GM19239 (cell line): ENCODE measurements at regions not wholly inside any gene's neighbourhood (a gene's known extent, or its start where the extent isn't known, plus 50 kb on each side); places are given as distances from the start of the nearest gene placed in this dataset.
"Not testable (repeated sequence)": the region's sequence is repeated elsewhere in the genome, so short reads cannot be mapped to it uniquely, and the experiment has no call there.

Experiments used
- DNase-seq: peaks from one replicate; pipeline ENCODE4 v3.0.0; 2011; ENCODE audit warnings: low spot score; ENCODE audit not compliant: insufficient read length
- FAIRE-seq: peaks from 2 replicates; lab custom pipeline; 2011; peaks lifted over from hg19 to GRCh38; lab: Jason Lieb, UNC

DNA sequence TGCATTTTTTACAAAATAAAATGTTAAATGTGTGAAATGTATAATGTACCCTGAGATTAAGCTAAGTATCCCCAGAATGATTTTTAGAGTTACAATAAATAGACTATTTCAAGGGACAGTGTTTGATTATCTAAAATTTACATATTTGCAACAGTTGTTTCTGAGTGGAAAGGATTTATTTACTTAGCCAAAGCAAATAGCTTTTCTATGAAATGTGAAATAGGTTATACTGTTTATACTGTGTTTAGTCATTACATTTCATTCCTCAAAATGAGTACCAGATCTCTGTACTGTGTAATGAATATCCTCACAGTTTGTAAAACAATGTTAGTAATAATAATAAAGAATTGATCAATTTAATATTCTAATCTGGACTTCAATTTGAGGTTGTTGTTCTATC, 1019.0 kb downstream of the NR2F1-AS1 start:
- FAIRE-seq: no peak
- no peak for DNase-seq

DNA sequence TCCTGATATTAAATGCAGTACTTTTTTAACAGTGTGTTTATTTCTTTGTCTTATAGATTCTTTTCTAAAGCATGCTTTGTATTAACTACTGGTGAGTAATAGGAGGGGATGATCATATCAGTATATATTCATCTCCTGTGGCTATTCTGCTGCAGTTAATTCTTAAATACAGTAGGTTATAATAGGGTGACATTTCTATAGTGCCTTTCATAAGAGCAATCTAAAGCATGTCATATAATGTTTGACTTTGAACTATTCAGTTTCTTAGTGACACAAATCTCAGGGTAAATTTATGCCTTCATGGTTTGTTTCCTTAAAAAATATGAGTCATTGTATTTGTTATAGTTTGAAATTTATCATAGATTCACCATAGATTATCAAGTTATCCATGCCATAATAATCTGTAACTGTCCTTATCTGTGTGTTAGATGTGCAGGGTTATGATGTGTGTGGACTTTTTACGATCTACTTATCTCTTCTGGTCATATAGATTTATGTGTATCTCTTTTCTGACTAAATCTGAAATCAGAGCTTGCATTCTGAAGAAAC, 1019.5 kb downstream of the NR2F1-AS1 start:
- DNase-seq: no peak
- no peak for FAIRE-seq

DNA sequence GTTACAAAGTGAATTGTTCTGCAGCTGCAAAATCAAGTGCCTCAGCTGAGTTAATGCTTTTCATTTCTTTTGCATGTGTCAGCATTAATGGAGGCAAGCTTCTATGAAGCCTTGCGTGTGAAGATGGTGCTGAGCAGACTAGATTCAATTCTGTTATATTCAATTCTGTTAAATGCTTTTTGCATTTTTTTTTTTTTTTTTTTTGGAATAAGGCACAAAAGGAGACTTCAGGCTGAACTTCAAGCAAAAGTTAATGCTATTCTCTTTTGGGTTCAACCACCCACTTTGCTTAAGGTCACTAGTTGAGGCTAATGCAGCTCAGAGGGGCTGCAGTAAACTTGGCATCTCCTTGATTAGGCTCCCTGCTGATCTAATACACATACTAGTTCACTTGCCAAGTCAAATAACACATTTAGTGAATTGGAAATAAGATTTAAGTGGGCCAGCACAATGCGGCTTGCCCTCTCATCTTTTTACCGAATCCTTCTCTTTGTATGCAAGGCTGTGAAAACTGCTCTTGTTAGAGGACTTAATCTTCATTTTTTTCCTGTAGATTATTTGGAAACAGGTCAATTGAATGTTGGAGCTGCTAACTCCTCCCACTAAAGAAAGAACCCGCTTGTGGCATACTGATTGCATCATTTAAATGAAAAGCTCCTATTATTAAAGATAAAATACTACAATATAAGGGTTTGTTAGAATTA, 1020.2 kb downstream of the NR2F1-AS1 start:
- DNase-seq: no peak
- no peak for FAIRE-seq

DNA sequence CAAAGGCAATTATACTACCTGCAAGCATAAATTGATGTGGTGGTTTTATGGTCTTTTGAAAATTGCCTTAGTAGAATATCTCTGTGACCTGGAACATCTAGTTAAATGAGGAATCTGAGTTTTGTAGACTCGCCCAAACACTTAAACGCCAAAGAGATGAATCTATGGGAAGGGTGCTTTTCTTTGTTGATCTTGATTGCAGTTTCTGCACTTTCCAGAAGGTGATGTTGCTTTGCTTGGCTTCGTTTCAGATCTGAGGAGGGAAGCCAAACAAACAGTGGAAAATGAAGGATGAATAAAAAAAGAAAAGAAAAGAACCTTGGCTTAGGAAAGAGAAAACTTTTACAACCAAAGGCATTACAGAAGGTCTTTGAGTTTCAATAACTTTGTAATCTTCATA, 1021.2 kb downstream of the NR2F1-AS1 start:
- DNase-seq (no peak), FAIRE-seq (no peak)

DNA sequence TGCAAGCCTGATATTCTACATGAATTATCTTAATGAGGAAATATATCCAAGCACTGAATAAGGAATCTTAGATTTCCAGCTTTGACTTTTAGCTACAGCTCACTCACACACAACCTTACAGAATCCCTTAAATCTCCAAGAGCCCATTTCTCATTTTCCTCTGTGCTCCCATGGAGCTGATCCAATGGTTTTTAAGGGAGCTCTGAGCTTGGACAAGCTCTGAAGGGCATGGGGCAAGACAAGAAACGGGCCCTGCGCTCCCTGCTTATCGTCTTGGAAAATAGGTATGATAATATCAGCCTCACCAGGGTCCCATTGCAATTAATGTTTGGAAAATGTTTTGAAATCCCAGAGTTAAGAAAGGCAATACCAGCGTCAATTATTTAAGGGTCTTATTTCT, 1021.7 kb downstream of the NR2F1-AS1 start:
- no peak for FAIRE-seq

DNA sequence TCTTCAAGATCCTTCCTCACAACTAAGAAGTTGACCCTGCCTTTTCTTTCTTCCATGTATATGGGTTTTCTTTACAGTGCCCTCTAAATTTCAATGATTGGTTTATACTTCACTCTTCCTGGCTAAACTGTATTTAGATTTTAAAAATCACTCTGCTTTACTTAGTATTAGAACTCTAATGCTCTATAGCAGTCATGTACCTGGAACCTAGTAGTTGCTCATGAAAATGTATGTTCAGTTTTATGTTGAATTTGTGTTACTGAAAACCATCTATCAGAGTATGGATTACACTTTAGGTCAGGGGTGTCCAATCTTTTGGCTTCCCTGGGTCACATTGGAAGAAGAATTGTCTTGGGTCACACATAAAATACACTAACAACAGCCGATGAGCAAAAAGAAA, 1024.3 kb downstream of the NR2F1-AS1 start:
- no peak for FAIRE-seq
- no peak for DNase-seq

More for the DNA sequence above, 1021.7 kb downstream of the NR2F1-AS1 start:
- DNase-seq: no peak

DNA sequence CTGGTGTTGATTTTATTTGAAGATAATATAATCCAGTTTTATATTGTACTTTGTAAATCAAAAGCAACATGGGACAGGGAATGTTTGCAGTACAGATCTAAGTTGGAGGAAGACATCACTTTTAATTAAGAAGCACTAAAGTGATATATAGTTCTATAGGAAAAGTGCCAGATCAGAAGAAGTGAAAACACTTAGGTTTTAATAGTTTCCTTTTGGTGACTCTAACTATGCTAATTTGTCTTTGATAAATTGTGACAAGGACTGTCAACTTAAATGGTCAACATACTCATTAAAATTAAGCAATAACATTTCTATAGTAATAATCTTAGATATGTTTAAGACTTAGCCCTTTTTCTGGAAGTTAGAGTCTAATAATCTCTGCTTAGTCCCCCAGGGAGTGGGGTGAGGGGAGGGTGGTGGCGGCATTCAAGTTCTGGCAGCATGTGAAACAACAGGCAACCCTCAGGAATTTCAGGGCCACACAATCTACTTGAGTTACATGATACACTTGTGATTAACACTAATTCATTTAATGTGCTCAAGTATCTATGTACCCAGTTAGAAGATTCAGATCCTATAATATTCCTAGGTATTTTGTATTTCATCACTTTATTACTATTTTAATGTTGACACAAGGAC, 1026.5 kb downstream of the NR2F1-AS1 start:
- DNase-seq (no peak), FAIRE-seq (no peak)

DNA sequence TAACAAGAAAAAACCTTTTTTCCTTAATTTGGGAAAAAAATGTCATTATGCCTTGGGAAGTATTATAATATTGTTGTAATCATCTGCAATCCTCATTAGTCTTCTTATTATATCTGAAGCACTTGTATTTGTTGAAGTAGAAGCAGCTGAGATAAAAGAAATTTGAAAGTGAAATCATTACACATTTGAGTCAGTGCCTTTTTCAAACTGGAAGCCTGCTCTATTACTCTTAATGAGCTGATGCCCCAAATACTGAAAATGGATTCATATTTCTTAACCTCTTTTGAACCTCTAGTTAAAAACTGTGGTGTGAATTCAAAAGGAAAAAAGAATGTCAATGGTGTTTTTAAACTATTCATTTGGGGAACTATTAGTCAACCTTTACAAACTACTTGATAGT, 1027.7 kb downstream of the NR2F1-AS1 start:
- DNase-seq (no peak), FAIRE-seq (no peak)

DNA sequence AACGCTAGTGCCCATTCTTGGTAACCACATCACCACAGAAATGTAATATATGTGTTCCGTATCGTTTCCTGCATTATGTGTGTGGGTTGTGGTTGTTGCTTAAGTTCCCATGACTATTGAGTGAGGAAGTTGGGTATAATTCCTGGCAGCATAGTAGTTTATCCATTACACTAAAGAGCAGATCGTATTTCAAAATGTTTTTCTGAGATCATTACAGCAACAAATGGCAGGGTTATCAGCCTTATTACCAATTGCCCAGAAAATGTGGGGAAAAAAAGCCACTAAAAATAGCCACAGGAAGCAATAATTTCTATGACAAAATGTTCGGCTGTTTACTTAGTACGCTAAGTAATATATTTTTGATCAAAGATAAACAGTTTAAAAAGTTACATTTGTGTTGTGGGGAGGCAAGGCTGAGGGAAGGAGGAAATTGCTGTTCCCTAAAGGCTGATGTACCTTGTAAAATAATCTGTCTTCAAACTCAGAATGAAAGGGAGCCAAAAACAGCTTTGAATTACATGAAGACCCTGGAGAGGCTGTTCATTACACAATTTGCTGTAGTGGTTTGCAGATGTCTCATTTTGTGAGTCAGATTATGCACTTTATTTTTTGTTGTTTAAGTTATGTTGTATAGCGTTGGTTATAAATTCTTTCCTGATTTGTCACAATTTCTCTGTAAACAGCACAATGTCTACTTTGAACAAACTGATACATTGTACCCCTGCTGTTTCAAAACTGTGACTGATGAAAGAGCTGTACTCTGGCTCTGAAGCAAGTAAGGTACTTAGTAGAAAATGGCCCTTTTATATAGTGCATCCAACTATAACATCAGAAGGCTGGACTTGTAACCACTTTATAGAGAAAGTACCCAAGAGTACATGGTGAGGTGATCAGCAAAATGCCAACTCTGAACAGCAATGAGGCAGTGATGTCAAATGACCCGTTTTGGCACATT, 1028.5 kb downstream of the NR2F1-AS1 start:
- FAIRE-seq: no peak
- no peak for DNase-seq

DNA sequence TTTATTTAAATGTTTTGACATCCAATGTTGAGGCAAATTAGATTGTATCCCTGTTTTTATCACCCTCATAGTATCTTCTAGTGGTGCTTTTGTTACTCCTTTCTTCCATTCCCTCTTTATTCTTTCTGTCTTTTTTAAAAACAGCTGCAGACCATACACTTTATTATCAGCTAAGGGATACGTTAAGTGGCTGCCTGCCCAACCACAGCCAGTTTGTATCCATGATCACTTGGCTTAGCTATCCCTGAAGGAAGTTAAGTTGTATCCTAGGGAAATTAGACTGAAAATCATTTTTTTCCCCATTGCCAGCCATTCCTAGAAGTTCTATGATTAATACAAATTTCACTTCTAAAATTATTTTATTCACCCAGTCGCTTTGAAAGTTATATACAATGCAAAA, 1032.7 kb downstream of the NR2F1-AS1 start:
- FAIRE-seq: no peak

DNA sequence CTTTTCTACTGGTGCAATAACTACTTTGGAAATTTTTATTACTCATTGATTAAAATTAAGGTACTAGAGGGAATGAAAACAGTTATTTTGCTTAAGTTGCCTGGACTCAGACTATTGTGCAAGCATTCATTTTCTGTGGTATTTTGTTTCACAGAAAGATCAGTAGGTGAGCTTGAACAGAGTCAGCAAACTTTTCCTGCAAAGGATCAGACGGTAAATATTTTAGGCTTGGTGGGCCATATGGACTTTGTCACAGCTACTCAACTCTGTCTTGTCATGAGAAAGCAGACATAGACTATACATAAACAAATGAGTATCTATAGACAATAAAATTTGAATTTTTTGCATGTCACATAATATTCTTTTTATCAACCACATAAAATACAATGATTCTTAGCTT, 1036.4 kb downstream of the NR2F1-AS1 start:
- FAIRE-seq (no peak), DNase-seq (no peak)

More for the DNA sequence above, 1032.7 kb downstream of the NR2F1-AS1 start:
- no peak for DNase-seq

DNA sequence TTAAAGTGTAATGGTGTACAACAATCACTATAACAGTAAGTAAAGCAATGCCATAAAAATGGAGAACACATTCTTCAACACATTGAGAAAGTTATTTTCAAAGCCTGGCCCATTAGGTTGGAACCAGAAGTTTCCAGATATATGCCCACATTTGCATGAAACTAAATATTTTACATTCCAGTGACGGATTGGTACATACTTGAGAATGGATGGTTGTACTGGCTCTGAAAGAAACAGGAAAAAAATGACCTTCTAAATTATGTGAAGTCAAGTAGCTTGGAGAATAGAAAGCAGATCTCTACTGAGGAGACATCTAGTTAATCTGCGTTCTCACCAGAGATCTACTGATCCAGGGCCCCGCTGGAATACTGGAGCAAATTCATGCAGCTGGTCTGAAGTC, 1037.0 kb downstream of the NR2F1-AS1 start:
- DNase-seq: no peak
- FAIRE-seq: no peak

DNA sequence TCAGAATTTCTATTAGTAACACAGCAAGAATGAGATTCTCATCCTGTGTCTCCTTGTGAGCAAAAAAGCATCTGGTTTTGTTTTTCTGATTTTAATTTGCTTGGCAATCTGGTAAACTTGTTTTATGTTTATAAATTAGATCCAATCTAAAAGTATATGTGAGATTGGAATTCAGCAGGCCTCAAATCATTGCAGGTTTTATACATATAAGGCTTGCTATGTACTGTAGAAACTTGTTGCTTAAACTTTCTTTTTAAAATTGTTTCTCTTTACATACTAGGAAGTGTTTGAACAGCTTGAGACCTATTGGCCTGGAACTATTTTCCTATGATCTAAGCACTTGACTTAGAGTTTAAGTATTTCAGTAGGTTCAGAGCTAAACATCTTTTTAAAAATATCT, 1037.8 kb downstream of the NR2F1-AS1 start:
- no peak for FAIRE-seq
- no peak for DNase-seq

DNA sequence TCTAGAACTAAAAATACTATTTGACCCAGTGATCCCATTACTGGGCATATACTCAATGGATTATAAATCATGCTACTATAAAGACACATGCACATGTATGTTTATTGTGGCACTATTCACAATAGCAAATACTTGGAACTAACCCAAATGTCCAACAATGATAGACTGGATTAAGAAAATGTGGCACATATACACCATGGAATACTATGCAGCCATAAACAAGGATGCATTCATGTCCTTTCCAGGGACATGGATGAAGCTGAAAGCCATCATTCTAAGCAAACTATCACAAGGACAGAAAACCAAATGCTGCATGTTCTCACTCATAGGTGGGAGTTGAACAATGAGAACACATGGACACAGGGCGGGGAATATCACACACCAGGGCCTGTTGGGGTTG, 1039.0 kb downstream of the NR2F1-AS1 start:
- DNase-seq, FAIRE-seq: not testable (repeated sequence)

DNA sequence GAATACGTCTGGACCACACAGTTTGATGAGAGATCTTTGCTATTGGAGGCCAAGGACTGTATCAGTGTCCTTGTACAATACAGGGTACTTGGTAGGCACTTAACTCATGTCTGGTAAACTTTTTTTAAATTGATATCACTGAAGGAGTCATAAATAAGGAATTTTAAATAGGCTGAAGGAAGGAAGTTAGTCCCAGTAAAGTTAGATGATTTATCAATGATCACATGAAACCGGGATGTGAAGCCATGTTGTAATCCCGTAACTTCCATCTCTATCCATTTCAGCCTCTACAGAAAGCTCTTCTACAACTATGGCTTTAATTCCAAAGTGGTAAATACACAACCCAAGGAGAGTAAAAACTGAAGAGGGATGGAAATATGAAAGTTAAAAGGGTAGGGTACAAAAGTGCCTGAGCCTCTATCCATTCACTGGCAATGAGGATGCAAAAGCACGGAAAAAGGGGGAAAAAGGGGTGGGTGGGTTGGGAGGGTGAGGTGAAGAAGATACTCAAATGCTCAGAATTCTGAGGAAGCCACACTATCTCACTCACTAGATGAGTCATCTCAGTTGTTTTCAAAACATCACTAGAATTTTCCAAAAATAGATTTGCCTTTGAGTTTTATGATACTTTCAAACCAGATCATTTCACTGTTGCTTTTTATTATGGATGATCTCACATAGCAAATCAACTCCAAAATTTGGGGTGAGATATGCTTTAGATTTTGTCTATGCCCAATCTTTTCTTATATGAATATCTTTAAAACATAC, 1053.5 kb downstream of the NR2F1-AS1 start:
- no peak for DNase-seq
- no peak for FAIRE-seq

DNA sequence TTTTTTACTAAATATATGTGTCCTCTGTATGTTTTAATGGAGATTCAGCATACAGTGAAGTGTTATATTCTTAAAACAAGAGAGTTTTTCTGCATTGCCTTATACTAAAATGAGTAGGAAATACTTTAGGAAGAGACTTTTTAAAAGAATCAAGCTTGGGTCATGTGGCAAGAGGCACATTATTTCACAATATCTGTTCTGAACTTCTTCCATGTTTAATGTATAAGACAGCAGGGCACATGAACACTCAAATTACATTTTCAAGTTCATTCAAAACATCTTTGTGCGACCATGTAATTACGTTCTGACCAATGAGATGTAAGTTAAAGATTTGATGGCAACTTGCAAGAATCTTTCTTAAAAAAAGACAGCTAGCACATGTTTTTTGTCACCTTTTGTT, 1055.9 kb downstream of the NR2F1-AS1 start:
- no peak for FAIRE-seq
- no peak for DNase-seq

DNA sequence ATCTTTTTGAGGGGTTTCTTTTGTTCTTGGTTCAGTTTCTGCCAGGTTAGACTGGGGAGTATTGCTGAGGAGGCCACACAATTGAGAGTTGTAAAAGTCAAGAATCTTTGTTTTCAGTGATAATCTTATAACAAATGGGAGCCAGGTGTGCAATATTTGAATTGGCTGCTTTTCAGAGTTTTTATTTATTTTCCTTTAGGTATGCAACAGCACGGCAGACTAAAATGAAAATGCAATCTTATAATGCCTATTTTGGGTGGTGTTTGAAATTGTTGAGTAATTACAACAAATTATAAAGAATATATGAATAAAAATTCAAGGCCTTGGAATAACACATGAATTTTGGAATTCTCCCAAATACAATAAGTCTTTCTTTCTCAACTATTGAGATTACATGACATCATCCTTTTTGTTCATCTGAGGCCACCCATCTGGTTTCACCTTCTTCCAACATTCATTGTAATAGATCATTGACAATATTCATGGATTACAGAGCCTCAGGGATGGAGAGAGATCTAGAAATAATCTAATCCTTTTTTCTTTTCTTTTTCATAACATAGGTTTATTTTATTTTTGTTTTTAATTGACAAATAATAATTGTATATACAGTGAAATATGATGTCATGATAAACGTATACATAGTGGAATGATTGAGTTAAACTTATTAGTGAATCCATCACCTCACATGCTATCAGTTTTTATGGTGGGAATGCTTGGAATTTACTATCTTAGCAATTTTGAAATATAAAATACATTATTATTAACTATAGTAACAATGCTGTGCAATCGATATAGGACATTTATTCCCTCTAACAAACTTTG, 1061.0 kb downstream of the NR2F1-AS1 start:
- DNase-seq (no peak), FAIRE-seq (no peak)

DNA sequence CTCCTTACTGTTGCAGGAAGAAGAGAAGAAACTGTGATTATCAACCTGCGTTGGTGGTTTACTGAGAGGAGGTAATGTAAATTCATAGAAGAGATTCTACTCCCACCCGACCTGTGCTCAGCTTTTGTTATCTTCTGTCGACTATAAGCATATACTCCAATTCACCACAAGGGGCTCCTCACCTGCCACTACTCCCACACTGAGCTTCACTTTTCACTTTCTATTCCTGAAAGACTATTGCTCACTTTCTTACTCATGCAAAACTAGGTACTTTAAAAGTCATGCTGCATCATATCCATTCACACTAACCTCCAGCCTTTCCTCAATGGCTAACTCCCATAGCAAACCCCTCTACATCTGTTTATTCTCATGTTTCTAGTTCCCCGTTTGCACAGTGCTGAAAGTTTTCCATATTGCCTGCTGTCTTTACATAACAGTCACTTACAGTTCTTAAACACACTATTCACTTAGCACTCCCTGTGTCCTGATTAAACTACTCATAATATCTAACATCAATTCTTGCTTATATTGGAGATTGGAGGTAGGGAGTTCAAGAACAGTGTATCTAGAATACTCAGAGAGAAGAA, 1062.6 kb downstream of the NR2F1-AS1 start:
- DNase-seq: peak; percentile 4
- peak; percentile 91 for FAIRE-seq

DNA sequence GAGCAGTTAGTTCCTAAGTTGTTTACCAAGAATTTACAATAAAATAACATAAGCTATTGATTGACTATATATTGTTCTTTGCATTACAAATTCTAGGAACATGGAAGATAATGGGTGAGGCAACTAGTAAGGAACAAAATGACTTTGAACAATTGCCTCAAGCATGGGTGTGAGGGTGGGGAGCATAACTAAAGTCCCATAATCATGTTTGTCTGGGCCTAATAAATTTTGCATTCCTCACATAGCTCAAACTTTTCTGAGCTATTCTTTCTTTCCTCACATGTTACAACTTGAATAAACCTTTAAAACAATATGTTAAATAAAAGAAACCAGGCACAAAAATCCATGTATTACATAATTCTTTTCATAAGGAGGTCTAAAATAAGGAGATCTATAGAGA, 1066.1 kb downstream of the NR2F1-AS1 start:
- DNase-seq (no peak), FAIRE-seq (no peak)
